ENCODE measurements at regions not wholly inside any gene's neighbourhood (a gene's known extent, or its start where the extent isn't known, plus 50 kb on each side); places are given as distances from the start of the nearest gene placed in this dataset.

GRCh38 chr16:85328676-85329058 lies 216.4 kb upstream of the CIBAR2 start:
- TF ChIP-seq, protein P1, sequence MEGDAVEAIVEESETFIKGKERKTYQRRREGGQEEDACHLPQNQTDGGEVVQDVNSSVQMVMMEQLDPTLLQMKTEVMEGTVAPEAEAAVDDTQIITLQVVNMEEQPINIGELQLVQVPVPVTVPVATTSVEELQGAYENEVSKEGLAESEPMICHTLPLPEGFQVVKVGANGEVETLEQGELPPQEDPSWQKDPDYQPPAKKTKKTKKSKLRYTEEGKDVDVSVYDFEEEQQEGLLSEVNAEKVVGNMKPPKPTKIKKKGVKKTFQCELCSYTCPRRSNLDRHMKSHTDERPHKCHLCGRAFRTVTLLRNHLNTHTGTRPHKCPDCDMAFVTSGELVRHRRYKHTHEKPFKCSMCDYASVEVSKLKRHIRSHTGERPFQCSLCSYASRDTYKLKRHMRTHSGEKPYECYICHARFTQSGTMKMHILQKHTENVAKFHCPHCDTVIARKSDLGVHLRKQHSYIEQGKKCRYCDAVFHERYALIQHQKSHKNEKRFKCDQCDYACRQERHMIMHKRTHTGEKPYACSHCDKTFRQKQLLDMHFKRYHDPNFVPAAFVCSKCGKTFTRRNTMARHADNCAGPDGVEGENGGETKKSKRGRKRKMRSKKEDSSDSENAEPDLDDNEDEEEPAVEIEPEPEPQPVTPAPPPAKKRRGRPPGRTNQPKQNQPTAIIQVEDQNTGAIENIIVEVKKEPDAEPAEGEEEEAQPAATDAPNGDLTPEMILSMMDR (IDR thresholded peaks at IDR 0.05), result no peak
- TF ChIP-seq EP300 (IDR thresholded peaks at IDR 0.05) (no peak), POLR2AphosphoS5 (IDR thresholded peaks at IDR 0.05) (no peak), POLR2A (IDR thresholded peaks at IDR 0.05) (no peak)
